A549 (cell line): ENCODE measurements at regions not wholly inside any gene's neighbourhood (a gene's known extent, or its start where the extent isn't known, plus 50 kb on each side); places are given as distances from the start of the nearest gene placed in this dataset.

Source experiments
- ATAC-seq, 2 experiments: fragments of 200-7000 bp in 1 of 2; fragments of >200 bp in 1 of 2; cut with Nextera tagmentation in 1 of 2; cut with Tn5 transposase in 1 of 2; 3 replicates each; pipeline versions ENCODE4 v1.8.0 to v1.9.1; 2018 to 2020; ENCODE audit warnings: mild to moderate bottlenecking in 1 of 2, moderate library complexity in 1 of 2
- CTCF ChIA-PET: fragments of 300-600 bp; sonication (Branson Sonifier 250); formaldehyde crosslinking; extraction: SDS; loops from one replicate; lab custom pipeline; 2021; ENCODE audit warnings: antibody characterized with exemption, inconsistent platforms; lab: Yijun Ruan, JAX
- POLR2A ChIA-PET: fragments of 350-600 bp; formaldehyde crosslinking; extraction: SDS; loops from one replicate; lab custom pipeline; 2021; ENCODE audit warnings: antibody characterized with exemption, inconsistent platforms; lab: Yijun Ruan, JAX
- DNase-seq, 2 experiments: peaks; one replicate each; pipeline versions ENCODE4 v3.0.0 to v3.0.0-alpha.2; 2011 to 2016; ENCODE audit warnings: low read depth in 1 of 2, low spot score in 1 of 2
- FAIRE-seq: peaks from 2 replicates; lab custom pipeline; 2011; peaks lifted over from hg19 to GRCh38; lab: Jason Lieb, UNC
- H3K27ac ChIP-seq, 2 experiments: fragments of >200 bp; sonication (Bioruptor Twin); formaldehyde crosslinking; 3 replicates each; pipeline ENCODE4 v1.5.1; 2016 to 2017
- H3K4me1 ChIP-seq: fragments of >200 bp; sonication (Bioruptor Twin); formaldehyde crosslinking; 3 replicates; pipeline ENCODE4 v1.6.1; 2016
- H3K4me2 ChIP-seq: fragments of >200 bp; sonication (Bioruptor Twin); formaldehyde crosslinking; 3 replicates; pipeline ENCODE4 v1.6.1; 2016
- H3K4me3 ChIP-seq: fragments of >200 bp; sonication (Bioruptor Twin); formaldehyde crosslinking; 3 replicates; pipeline ENCODE4 v1.5.1; 2016
- H3K9me3 ChIP-seq: fragments of >200 bp; sonication (Bioruptor Twin); formaldehyde crosslinking; 3 replicates; pipeline ENCODE4 v1.6.1; 2016
- BHLHE40 ChIP-seq: IDR thresholded peaks from 2 replicates; pipeline ENCODE4 v1.6.1; 2012; ENCODE audit warnings: low read depth, low read length, inconsistent platforms
- CEBPB ChIP-seq, 2 experiments: fragments of >200 bp in 1 of 2; sonication (Bioruptor Twin) in 1 of 2; formaldehyde crosslinking in 1 of 2; IDR thresholded peaks; 2 replicates each; pipeline ENCODE4 v1.6.1; 2012 to 2016
- FOXS1 ChIP-seq: fragments of 250-450 bp; sonication (Bioruptor Pico); IDR thresholded peaks from 2 replicates; pipeline ENCODE4 v1.5.0; 2020; ENCODE audit warnings: mild to moderate bottlenecking, moderate library complexity
- HOXB13 ChIP-seq: fragments of 250-450 bp; sonication (Bioruptor Pico); IDR thresholded peaks from 2 replicates; pipeline ENCODE4 v1.5.0; 2020; ENCODE audit warnings: low read depth, mild to moderate bottlenecking, moderate library complexity
- HOXB5 ChIP-seq: fragments of 250-450 bp; sonication (Bioruptor Pico); IDR thresholded peaks from 2 replicates; pipeline ENCODE4 v1.5.0; 2020; ENCODE audit warnings: mild to moderate bottlenecking, moderate library complexity
- MAZ ChIP-seq: fragments of 150-350 bp; IDR thresholded peaks from 2 replicates; pipeline ENCODE4 v1.6.1; 2014; ENCODE audit warnings: antibody characterized with exemption, low read depth, low read length, borderline replicate concordance
- NFE2L2 ChIP-seq: fragments of 150-350 bp; conservative IDR thresholded peaks from 2 replicates; pipeline ENCODE4 v1.6.1; 2014; ENCODE audit warnings: low read length
- POLR2A ChIP-seq: IDR thresholded peaks from 2 replicates; pipeline ENCODE4 v1.6.1; 2012; ENCODE audit warnings: mild to moderate bottlenecking, low read length
- POLR2AphosphoS2 ChIP-seq: conservative IDR thresholded peaks from 2 replicates; pipeline ENCODE4 v1.6.1; 2012; ENCODE audit warnings: low read length, improper control_type of control experiment, inconsistent platforms
- SMC3 ChIP-seq: fragments of >200 bp; sonication (Bioruptor Twin); formaldehyde crosslinking; IDR thresholded peaks from 3 replicates; pipeline ENCODE4 v1.6.1; 2018; ENCODE audit warnings: inconsistent platforms
- TP53 ChIP-seq: fragments of 250-450 bp; sonication (Bioruptor Pico); IDR thresholded peaks from 2 replicates; pipeline ENCODE4 v1.5.0; 2021; ENCODE audit warnings: mild to moderate bottlenecking, moderate library complexity
- ZFP36 ChIP-seq: fragments of 450-650 bp; IDR thresholded peaks from 2 replicates; pipeline ENCODE4 v1.6.1; 2014; ENCODE audit warnings: borderline replicate concordance; ENCODE audit not compliant: partially characterized antibody
- WGBS: methylation state at CpG from one replicate; pipeline ENCODE4 v1.1.6; 2017; ENCODE audit errors: missing lambda C conversion rate; 5-methylcytosine and 5-hydroxymethylcytosine counted together
- TF ChIP-seq, protein P1 (sequence below): fragments of 250-450 bp; sonication (Bioruptor Pico); IDR thresholded peaks from 2 replicates; pipeline ENCODE4 v1.5.0; 2021; ENCODE audit warnings: mild to moderate bottlenecking, moderate library complexity, borderline replicate concordance
- TF ChIP-seq, protein P2 (sequence below): IDR thresholded peaks from 2 replicates; pipeline ENCODE4 v1.6.1; 2012
- TF ChIP-seq, protein P3 (sequence below): fragments of 200-600 bp; sonication (generic); IDR thresholded peaks from 2 replicates; pipeline ENCODE4 v1.6.1; 2016; ENCODE audit warnings: antibody characterized with exemption, mild to moderate bottlenecking, moderate library complexity
- TF ChIP-seq, protein P4 (sequence below): fragments of >200 bp; sonication (Bioruptor Twin); formaldehyde crosslinking; IDR thresholded peaks from 3 replicates; pipeline ENCODE4 v1.5.1; 2016
- TF ChIP-seq, protein P5 (sequence below): fragments of >200 bp; sonication (Bioruptor Twin); formaldehyde crosslinking; IDR thresholded peaks from 3 replicates; pipeline ENCODE4 v1.6.1; 2016
- TF ChIP-seq, protein P6 (sequence below): fragments of >200 bp; sonication (Bioruptor Twin); formaldehyde crosslinking; IDR thresholded peaks from 2 replicates; pipeline ENCODE4 v1.6.1; 2016

DNA sequence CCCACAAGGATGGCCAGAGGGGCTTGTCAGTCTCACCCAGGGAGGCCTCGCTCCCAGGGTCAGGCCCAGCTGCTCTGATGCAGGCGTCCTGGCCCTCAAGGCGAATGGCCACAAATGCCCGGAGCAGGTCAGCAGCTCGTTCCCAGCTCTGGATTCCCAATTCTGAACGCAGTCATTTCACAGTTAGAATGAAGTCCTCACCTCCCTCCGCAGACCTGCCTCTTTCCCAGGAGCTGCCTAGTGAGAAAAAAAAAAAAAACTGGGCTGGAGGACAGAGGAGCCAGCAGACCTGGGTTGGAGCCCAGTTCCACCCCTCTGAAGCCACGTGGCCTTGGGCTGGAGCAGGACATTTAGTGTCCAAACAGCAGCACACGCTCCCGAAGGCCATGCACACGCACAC is 62.2 kb upstream of the DIO3 start:
- no peak overlapping the region for H3K4me3 ChIP-seq
- no peak for DNase-seq
- TF ChIP-seq NFE2L2 (no peak), POLR2A (no peak), HOXB13 (no peak), POLR2AphosphoS2 (no peak), HOXB5 (CRISPR knock-in tag) (no peak), CEBPB (IDR thresholded peaks at IDR 0.05) (no peak), FOXS1 (CRISPR knock-in tag) (no peak), ZFP36 (no peak)
- TF ChIP-seq, protein P1, sequence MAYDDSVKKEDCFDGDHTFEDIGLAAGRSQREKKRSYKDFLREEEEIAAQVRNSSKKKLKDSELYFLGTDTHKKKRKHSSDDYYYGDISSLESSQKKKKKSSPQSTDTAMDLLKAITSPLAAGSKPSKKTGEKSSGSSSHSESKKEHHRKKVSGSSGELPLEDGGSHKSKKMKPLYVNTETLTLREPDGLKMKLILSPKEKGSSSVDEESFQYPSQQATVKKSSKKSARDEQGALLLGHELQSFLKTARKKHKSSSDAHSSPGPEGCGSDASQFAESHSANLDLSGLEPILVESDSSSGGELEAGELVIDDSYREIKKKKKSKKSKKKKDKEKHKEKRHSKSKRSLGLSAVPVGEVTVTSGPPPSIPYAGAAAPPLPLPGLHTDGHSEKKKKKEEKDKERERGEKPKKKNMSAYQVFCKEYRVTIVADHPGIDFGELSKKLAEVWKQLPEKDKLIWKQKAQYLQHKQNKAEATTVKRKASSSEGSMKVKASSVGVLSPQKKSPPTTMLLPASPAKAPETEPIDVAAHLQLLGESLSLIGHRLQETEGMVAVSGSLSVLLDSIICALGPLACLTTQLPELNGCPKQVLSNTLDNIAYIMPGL (CRISPR knock-in tag), result no peak
- TF ChIP-seq, protein P2, sequence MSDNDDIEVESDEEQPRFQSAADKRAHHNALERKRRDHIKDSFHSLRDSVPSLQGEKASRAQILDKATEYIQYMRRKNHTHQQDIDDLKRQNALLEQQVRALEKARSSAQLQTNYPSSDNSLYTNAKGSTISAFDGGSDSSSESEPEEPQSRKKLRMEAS, result no peak
- TF ChIP-seq, protein P3, sequence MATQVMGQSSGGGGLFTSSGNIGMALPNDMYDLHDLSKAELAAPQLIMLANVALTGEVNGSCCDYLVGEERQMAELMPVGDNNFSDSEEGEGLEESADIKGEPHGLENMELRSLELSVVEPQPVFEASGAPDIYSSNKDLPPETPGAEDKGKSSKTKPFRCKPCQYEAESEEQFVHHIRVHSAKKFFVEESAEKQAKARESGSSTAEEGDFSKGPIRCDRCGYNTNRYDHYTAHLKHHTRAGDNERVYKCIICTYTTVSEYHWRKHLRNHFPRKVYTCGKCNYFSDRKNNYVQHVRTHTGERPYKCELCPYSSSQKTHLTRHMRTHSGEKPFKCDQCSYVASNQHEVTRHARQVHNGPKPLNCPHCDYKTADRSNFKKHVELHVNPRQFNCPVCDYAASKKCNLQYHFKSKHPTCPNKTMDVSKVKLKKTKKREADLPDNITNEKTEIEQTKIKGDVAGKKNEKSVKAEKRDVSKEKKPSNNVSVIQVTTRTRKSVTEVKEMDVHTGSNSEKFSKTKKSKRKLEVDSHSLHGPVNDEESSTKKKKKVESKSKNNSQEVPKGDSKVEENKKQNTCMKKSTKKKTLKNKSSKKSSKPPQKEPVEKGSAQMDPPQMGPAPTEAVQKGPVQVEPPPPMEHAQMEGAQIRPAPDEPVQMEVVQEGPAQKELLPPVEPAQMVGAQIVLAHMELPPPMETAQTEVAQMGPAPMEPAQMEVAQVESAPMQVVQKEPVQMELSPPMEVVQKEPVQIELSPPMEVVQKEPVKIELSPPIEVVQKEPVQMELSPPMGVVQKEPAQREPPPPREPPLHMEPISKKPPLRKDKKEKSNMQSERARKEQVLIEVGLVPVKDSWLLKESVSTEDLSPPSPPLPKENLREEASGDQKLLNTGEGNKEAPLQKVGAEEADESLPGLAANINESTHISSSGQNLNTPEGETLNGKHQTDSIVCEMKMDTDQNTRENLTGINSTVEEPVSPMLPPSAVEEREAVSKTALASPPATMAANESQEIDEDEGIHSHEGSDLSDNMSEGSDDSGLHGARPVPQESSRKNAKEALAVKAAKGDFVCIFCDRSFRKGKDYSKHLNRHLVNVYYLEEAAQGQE, result no peak
- TF ChIP-seq, protein P4, sequence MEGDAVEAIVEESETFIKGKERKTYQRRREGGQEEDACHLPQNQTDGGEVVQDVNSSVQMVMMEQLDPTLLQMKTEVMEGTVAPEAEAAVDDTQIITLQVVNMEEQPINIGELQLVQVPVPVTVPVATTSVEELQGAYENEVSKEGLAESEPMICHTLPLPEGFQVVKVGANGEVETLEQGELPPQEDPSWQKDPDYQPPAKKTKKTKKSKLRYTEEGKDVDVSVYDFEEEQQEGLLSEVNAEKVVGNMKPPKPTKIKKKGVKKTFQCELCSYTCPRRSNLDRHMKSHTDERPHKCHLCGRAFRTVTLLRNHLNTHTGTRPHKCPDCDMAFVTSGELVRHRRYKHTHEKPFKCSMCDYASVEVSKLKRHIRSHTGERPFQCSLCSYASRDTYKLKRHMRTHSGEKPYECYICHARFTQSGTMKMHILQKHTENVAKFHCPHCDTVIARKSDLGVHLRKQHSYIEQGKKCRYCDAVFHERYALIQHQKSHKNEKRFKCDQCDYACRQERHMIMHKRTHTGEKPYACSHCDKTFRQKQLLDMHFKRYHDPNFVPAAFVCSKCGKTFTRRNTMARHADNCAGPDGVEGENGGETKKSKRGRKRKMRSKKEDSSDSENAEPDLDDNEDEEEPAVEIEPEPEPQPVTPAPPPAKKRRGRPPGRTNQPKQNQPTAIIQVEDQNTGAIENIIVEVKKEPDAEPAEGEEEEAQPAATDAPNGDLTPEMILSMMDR, result no peak
- TF ChIP-seq, protein P5, sequence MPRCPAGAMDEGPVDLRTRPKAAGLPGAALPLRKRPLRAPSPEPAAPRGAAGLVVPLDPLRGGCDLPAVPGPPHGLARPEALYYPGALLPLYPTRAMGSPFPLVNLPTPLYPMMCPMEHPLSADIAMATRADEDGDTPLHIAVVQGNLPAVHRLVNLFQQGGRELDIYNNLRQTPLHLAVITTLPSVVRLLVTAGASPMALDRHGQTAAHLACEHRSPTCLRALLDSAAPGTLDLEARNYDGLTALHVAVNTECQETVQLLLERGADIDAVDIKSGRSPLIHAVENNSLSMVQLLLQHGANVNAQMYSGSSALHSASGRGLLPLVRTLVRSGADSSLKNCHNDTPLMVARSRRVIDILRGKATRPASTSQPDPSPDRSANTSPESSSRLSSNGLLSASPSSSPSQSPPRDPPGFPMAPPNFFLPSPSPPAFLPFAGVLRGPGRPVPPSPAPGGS, result no peak
- ChIA-PET POLR2A (no interaction called here), CTCF (interaction anchor here (1.2 kb wide), 1 partner anchor 18 kb away, joined by 4 read pairs; no protein-coding TSS in a partner anchor)
- ATAC-seq, result no peak
- no peak overlapping the region for H3K27ac ChIP-seq
- no peak overlapping the region for H3K4me2 ChIP-seq
- WGBS, result 86% methylated on average over 11 of the region's 11 CpGs
- H3K9me3 ChIP-seq, result peaks cover 4% of the 10 kb centered on the region; the same call in 1 of the 3 replicates
- H3K4me1 ChIP-seq, result peaks cover 5% of the 10 kb centered on the region; the same call in 2 of the 3 replicates
- FAIRE-seq, result no peak

DNA sequence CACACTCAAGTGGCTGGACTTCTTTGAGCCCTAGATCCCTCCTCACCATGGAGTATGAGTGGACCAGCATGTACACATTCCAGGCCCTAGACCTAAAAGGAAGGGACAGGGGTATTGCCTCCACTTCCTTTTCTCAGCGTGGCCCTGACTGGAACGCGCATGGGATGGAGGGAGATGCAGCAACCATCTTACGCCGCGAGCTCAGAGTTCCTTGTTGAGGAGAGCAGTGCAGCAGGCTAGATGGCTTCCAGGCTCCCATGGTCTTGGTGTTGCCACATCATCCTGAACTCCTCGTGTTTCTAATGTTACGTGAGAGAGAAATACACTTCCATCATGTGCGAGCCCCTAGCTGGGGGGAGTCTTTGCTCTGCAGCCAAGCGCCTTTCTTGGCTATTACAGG is 61.8 kb upstream of the DIO3 start:
- Histone ChIP-seq H3K4me3 (no peak overlapping the region), H3K4me1 (peaks cover 5% of the 10 kb centered on the region; the same call in 2 of the 3 replicates), H3K9me3 (peaks cover 4% of the 10 kb centered on the region; the same call in 1 of the 3 replicates), H3K27ac (no peak overlapping the region), H3K4me2 (no peak overlapping the region)
- no peak for DNase-seq
- TF ChIP-seq, protein P6, sequence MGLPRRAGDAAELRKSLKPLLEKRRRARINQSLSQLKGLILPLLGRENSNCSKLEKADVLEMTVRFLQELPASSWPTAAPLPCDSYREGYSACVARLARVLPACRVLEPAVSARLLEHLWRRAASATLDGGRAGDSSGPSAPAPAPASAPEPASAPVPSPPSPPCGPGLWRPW, result no peak
- TF ChIP-seq TP53 (CRISPR knock-in tag) (no peak), BHLHE40 (no peak), SMC3 (no peak), MAZ (no peak)
- FAIRE-seq, result no peak
- ChIA-PET POLR2A (no interaction called here), CTCF (interaction anchor here (1.2 kb wide), 1 partner anchor 17 kb away, joined by 4 read pairs; no protein-coding TSS in a partner anchor)
- WGBS, result 95% methylated on average over 10 of the region's 10 CpGs
- no peak for ATAC-seq
